H9 (cell line): ENCODE measurements at regions not wholly inside any gene's neighbourhood (a gene's known extent, or its start where the extent isn't known, plus 50 kb on each side); places are given as distances from the start of the nearest gene placed in this dataset.

ENCODE experiments used
- DNase-seq: peaks from one replicate; pipeline ENCODE4 v3.0.0-alpha.2; 2017
- H2AFZ ChIP-seq: one replicate; pipeline ENCODE4 v1.6.1; 2013; ENCODE audit warnings: mild to moderate bottlenecking, low read length, control low read depth, moderate library complexity
- H2AK5ac ChIP-seq: 2 replicates; pipeline ENCODE4 v1.6.1; 2013; ENCODE audit warnings: low read length, control low read depth, mixed read lengths; ENCODE audit not compliant: insufficient read length
- H2BK120ac ChIP-seq: one replicate; pipeline ENCODE4 v1.6.1; 2013; ENCODE audit warnings: low read depth, mild to moderate bottlenecking, low read length, control low read depth, inconsistent platforms; ENCODE audit not compliant: poor library complexity, severe bottlenecking
- H2BK12ac ChIP-seq: 2 replicates; pipeline ENCODE4 v1.6.1; 2013; ENCODE audit warnings: low read length, control low read depth, mixed read lengths, low read depth; ENCODE audit not compliant: insufficient read length
- H2BK15ac ChIP-seq: 2 replicates; pipeline ENCODE4 v1.6.1; 2013; ENCODE audit warnings: low read depth, low read length, control low read depth
- H2BK20ac ChIP-seq: one replicate; pipeline ENCODE4 v1.6.1; 2013; ENCODE audit warnings: low read depth, mild to moderate bottlenecking, low read length, control low read depth, inconsistent platforms; ENCODE audit not compliant: poor library complexity, severe bottlenecking
- H2BK5ac ChIP-seq: 2 replicates; pipeline ENCODE4 v1.6.1; 2013; ENCODE audit warnings: low read length, control low read depth, mixed read lengths; ENCODE audit not compliant: insufficient read length
- H3K14ac ChIP-seq: 2 replicates; pipeline ENCODE4 v1.6.1; 2013; ENCODE audit warnings: low read length, control low read depth; ENCODE audit not compliant: insufficient read depth
- H3K18ac ChIP-seq: 2 replicates; pipeline ENCODE4 v1.6.1; 2013; ENCODE audit warnings: low read depth, mild to moderate bottlenecking, mixed read lengths, low read length, control low read depth; ENCODE audit not compliant: insufficient read length
- H3K23ac ChIP-seq: 2 replicates; pipeline ENCODE4 v1.6.1; 2013; ENCODE audit warnings: low read length, control low read depth, mixed read lengths, low read depth; ENCODE audit not compliant: insufficient read length
- H3K23me2 ChIP-seq: 2 replicates; pipeline ENCODE4 v1.6.1; 2013; ENCODE audit warnings: low read depth, mild to moderate bottlenecking, mixed read lengths, low read length, control low read depth; ENCODE audit not compliant: insufficient read length, poor library complexity, severe bottlenecking
- H3K27ac ChIP-seq: 2 replicates; pipeline ENCODE4 v1.5.1; 2013; ENCODE audit warnings: low read length, control low read depth, mixed read lengths, low read depth; ENCODE audit not compliant: insufficient read length
- H3K27me3 ChIP-seq: 2 replicates; pipeline ENCODE4 v1.6.1; 2013; ENCODE audit warnings: low read length, control low read depth, inconsistent platforms; ENCODE audit not compliant: insufficient read depth
- H3K4ac ChIP-seq: 2 replicates; pipeline ENCODE4 v1.6.1; 2013; ENCODE audit warnings: low read depth, mild to moderate bottlenecking, control low read depth, inconsistent platforms, low read length, moderate library complexity
- H3K4me1 ChIP-seq: 2 replicates; pipeline ENCODE4 v1.6.1; 2013; ENCODE audit warnings: low read length, control low read depth, inconsistent platforms; ENCODE audit not compliant: insufficient read depth
- H3K4me2 ChIP-seq: 2 replicates; pipeline ENCODE4 v1.6.1; 2013; ENCODE audit warnings: low read length, control low read depth, mixed read lengths; ENCODE audit not compliant: insufficient read length, insufficient read depth
- H3K56ac ChIP-seq: 2 replicates; pipeline ENCODE4 v1.6.1; 2013; ENCODE audit warnings: low read depth, mild to moderate bottlenecking, mixed read lengths, low read length, control low read depth; ENCODE audit not compliant: insufficient read length
- H3K79me1 ChIP-seq: 2 replicates; pipeline ENCODE4 v1.6.1; 2013; ENCODE audit warnings: low read depth, mild to moderate bottlenecking, moderate library complexity, low read length, control low read depth, inconsistent platforms; ENCODE audit not compliant: insufficient read depth, poor library complexity, severe bottlenecking
- H3K79me2 ChIP-seq: 2 replicates; pipeline ENCODE4 v1.6.1; 2013; ENCODE audit warnings: low read length, control low read depth, inconsistent platforms; ENCODE audit not compliant: insufficient read depth
- H3K9ac ChIP-seq: 2 replicates; pipeline ENCODE4 v1.6.1; 2013; ENCODE audit warnings: low read length, control low read depth, mixed read lengths; ENCODE audit not compliant: insufficient read length; ENCODE audit errors: extremely low read depth
- H3K9me3 ChIP-seq: one replicate; pipeline ENCODE4 v1.6.1; 2013; ENCODE audit warnings: low read depth, low read length, inconsistent platforms; ENCODE audit not compliant: control insufficient read depth
- H3T11ph ChIP-seq: one replicate; pipeline ENCODE4 v1.6.1; 2013; ENCODE audit warnings: mild to moderate bottlenecking, low read length, control low read depth, inconsistent platforms
- H4K20me1 ChIP-seq: one replicate; pipeline ENCODE4 v1.6.1; 2013; ENCODE audit not compliant: control insufficient read depth, insufficient read length, insufficient read depth
- H4K5ac ChIP-seq: 2 replicates; pipeline ENCODE4 v1.6.1; 2013; ENCODE audit warnings: low read depth, mild to moderate bottlenecking, mixed read lengths, low read length, control low read depth; ENCODE audit not compliant: insufficient read length
- H4K8ac ChIP-seq: replicated peaks from 2 replicates; pipeline ENCODE4 v1.6.1; 2013; ENCODE audit warnings: low read length, control low read depth, mixed read lengths, low read depth; ENCODE audit not compliant: insufficient read length
- H4K91ac ChIP-seq: 2 replicates; pipeline ENCODE4 v1.6.1; 2013; ENCODE audit warnings: low read depth, mild to moderate bottlenecking, moderate library complexity, mixed read lengths, low read length, control low read depth; ENCODE audit not compliant: insufficient read length
- H3K27ac Mint-ChIP-seq, 3 experiments: 2 replicates in 2 of 3; 3 replicates in 1 of 3; pipeline ENCODE4 v1.8.0; 2020 to 2021; ENCODE audit warnings: mixed read lengths in 3 of 3, mild to moderate bottlenecking in 1 of 3, moderate library complexity in 1 of 3
- H3K27me3 Mint-ChIP-seq: 2 replicates; pipeline ENCODE4 v1.8.0; 2021; ENCODE audit warnings: low read depth, mild to moderate bottlenecking, moderate library complexity, mixed read lengths
- H3K36me3 Mint-ChIP-seq, 3 experiments: 2 replicates in 2 of 3; 3 replicates in 1 of 3; pipeline ENCODE4 v1.8.0; 2020 to 2021; ENCODE audit warnings: low read depth in 3 of 3, mixed read lengths in 3 of 3; ENCODE audit not compliant: insufficient read depth in 1 of 3
- H3K4me1 Mint-ChIP-seq, 2 experiments: 2 replicates each; pipeline ENCODE4 v1.8.0; 2020; ENCODE audit warnings: mixed read lengths in 2 of 2
- H3K4me3 Mint-ChIP-seq, 2 experiments: 2 replicates in 1 of 2; 3 replicates in 1 of 2; pipeline ENCODE4 v1.8.0; 2020 to 2021; ENCODE audit warnings: mild to moderate bottlenecking in 2 of 2, mixed read lengths in 2 of 2, moderate library complexity in 1 of 2
- H3K9me3 Mint-ChIP-seq, 2 experiments: 2 replicates in 1 of 2; 3 replicates in 1 of 2; pipeline ENCODE4 v1.8.0; 2020; ENCODE audit warnings: mild to moderate bottlenecking in 2 of 2, mixed read lengths in 2 of 2, moderate library complexity in 1 of 2
- WGBS: extraction: QIAGEN DNeasy Blood & Tissue Kit; methylation state at CpG from one replicate; pipeline ENCODE4 v1.1.7; 2013; ENCODE audit warnings: missing lambda C conversion rate, low lambda C conversion rate, mixed read lengths; ENCODE audit not compliant: insufficient read length; ENCODE audit errors: extremely low coverage; 5-methylcytosine and 5-hydroxymethylcytosine counted together
- TF ChIP-seq, protein P1 (sequence below): fragments of 200-600 bp; sonication (generic); conservative IDR thresholded peaks from 3 replicates; pipeline ENCODE4 v1.8.0; 2021; ENCODE audit warnings: antibody characterized with exemption, mild to moderate bottlenecking

DNA sequence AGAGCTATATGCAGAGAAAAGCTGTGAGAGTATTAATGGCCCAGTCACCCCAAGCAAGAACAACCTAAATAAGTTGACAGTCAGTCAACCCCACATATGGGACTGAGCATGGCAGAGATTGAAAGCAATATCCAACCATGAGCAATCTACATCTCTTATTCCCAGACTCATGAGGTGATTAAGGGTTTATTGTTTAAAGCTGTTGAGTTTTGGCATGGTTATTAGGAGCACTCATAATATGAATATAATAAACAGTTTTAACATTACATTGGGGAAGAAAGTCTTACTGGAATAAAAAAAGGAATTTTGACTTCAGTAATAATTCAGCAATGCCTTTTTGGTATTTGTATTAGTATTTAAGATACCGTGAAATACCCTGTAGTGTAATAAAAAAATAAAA is 1627.4 kb downstream of the STIM2 start:
- no peak overlapping the region for H2BK15ac ChIP-seq
- H3K9ac ChIP-seq = no peak overlapping the region
- H3K36me3 Mint-ChIP-seq = no peaks in the 10 kb centered on the region; a peak in 1 of 7 replicates
- H3K14ac ChIP-seq = no peak overlapping the region
- no peaks in the 10 kb centered on the region for H3K79me2 ChIP-seq
- no peak overlapping the region for H2AFZ ChIP-seq
- H3K4ac ChIP-seq = no peak overlapping the region
- TF ChIP-seq, protein P1, sequence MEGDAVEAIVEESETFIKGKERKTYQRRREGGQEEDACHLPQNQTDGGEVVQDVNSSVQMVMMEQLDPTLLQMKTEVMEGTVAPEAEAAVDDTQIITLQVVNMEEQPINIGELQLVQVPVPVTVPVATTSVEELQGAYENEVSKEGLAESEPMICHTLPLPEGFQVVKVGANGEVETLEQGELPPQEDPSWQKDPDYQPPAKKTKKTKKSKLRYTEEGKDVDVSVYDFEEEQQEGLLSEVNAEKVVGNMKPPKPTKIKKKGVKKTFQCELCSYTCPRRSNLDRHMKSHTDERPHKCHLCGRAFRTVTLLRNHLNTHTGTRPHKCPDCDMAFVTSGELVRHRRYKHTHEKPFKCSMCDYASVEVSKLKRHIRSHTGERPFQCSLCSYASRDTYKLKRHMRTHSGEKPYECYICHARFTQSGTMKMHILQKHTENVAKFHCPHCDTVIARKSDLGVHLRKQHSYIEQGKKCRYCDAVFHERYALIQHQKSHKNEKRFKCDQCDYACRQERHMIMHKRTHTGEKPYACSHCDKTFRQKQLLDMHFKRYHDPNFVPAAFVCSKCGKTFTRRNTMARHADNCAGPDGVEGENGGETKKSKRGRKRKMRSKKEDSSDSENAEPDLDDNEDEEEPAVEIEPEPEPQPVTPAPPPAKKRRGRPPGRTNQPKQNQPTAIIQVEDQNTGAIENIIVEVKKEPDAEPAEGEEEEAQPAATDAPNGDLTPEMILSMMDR = no peak
- H3K4me1 Mint-ChIP-seq = peaks cover 11 to 17% of the 10 kb centered on the region in 2 experiments
- no peaks in the 10 kb centered on the region for H3K79me1 ChIP-seq
- H3K18ac ChIP-seq = no peak overlapping the region
- no peak overlapping the region for H4K5ac ChIP-seq
- no peak for DNase-seq
- no peaks in the 10 kb centered on the region for H4K20me1 ChIP-seq
- H3K9me3 Mint-ChIP-seq = no peaks in the 10 kb centered on the region
- H3K4me2 ChIP-seq = no peak overlapping the region
- H2BK20ac ChIP-seq = no peak overlapping the region
- H3K56ac ChIP-seq = no peak overlapping the region
- no CpG with 5 or more reads among the region's 1 CpG for WGBS
- no peak overlapping the region for H2BK5ac ChIP-seq
- peaks cover 5% of the 10 kb centered on the region for H3K4me1 ChIP-seq
- H3T11ph ChIP-seq = no peak overlapping the region
- H3K27ac Mint-ChIP-seq = no peak overlapping the region
- H4K8ac ChIP-seq = no peak overlapping the region
- H2BK120ac ChIP-seq = no peak overlapping the region
- no peak overlapping the region for H3K23ac ChIP-seq
- no peak overlapping the region for H2AK5ac ChIP-seq
- H3K23me2 ChIP-seq = no peaks in the 10 kb centered on the region
- no peak overlapping the region for H2BK12ac ChIP-seq
- no peak overlapping the region for H3K4me3 Mint-ChIP-seq
- H3K27ac ChIP-seq = no peak overlapping the region
- no peaks in the 10 kb centered on the region for H3K9me3 ChIP-seq
- no peaks in the 10 kb centered on the region for H3K27me3 Mint-ChIP-seq
- no peak overlapping the region for H4K91ac ChIP-seq
- H3K27me3 ChIP-seq = no peaks in the 10 kb centered on the region
